ENCODE measurements at regions not wholly inside any gene's neighbourhood (a gene's known extent, or its start where the extent isn't known, plus 50 kb on each side); places are given as distances from the start of the nearest gene placed in this dataset.
A peak's percentile ranks its signal among the peaks of the same experiment; 100 is the strongest.

DNA sequence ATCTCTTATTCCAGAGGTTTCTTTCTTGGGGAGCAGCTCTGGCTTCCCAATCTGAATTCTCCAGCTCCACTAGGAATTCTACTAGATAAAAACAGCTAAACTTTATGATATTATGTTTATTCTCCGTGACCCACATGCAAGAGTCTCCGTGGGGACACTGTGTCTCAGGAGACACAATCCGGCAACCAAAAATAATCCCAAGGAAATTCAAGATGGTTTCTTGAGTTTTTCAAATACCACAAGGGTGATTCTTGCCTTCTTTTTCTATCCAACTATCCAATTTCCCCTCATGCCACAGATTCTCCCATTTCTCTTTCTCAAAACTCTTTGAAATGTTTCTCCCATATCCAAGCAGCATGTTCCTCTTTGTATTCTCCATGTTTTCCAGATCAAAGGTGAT, 103.1 kb downstream of the FAS start:
- DNase-seq = no peak

GRCh38 chr10:89092981-89093380, 102.4 kb downstream of the FAS start:
- no peak for DNase-seq

- no peak for DNase-seq
Observed at GRCh38 chr10:89092439-89092838, 101.8 kb downstream of the FAS start.

DNA sequence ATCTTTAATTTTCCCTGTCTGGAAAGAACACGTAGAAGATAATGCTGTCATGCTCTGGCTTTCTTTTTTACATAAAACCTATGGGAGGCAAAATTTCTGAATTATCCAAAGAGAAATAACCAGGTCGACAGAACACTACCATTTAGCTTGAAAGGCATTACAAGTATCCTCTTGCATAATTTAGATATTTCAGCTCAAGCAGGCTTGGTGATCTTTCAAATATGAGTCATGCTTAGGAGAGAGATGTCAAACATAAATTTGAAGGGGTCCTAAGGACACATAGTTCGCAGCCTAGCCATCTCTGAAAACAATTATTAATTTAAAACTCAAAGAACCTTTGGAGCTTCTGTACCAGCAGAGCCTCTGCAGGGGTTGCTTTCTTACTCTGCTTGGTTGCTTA, 100.9 kb downstream of the FAS start:
- DNase-seq = no peak

- DNase-seq = peak; percentile 60
Observed at GRCh38 chr10:89090756-89091445, 100.3 kb downstream of the FAS start.

- no peak for DNase-seq
Observed at GRCh38 chr10:89086801-89087521, 96.4 kb downstream of the FAS start.

GRCh38 chr10:89085153-89085552, 94.6 kb downstream of the FAS start:
- DNase-seq = no peak

DNA sequence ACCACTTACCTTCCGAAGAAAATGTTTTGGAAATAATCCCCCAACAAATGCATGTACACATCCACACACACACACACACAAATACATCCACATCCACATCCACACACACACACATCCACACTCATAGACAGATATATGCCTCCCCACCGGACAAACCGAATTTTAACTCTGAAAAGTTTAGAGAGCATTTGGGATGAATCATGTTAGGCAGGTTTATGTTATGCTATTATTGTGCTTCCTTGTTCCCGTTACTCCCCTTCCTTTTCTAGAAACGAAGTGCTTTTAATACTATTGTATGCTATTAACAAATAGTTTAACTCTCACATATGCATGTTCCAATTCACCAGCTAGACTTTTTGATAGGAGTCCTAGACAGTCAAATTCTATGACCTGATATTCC, 91.5 kb downstream of the FAS start:
- no peak for DNase-seq

GRCh38 chr10:89080660-89081059, 90.1 kb downstream of the FAS start:
- DNase-seq = no peak

GRCh38 chr10:89079961-89080360, 89.4 kb downstream of the FAS start:
- DNase-seq = no peak

- DNase-seq = peak in 1 of 2 experiments; percentile 5
Observed at GRCh38 chr10:89078724-89079672, 88.4 kb downstream of the FAS start.

- no peak for DNase-seq
Observed at GRCh38 chr10:89076120-89076519, 85.5 kb downstream of the FAS start.

GRCh38 chr10:89075631-89076030, 85.0 kb downstream of the FAS start:
- DNase-seq = no peak

DNA sequence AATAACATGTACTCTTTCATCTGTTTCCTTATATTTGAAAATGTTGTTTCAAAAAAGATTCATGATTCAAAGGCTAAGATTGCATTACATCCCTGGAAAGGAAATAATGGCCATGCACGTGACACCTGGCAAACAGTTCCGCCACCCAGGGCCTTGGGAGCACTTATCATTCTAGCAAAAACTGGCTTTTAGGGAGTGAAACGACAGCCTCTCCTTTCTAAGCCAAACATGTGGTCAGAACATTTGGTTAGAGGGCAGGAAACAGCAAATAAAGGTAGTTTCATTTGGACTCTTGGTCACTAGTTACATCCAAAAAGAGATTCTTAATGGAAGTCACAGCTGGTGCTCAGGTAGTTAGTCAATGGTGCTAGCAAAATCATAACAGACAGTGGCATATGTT, 83.5 kb downstream of the FAS start:
- no peak for DNase-seq

DNA sequence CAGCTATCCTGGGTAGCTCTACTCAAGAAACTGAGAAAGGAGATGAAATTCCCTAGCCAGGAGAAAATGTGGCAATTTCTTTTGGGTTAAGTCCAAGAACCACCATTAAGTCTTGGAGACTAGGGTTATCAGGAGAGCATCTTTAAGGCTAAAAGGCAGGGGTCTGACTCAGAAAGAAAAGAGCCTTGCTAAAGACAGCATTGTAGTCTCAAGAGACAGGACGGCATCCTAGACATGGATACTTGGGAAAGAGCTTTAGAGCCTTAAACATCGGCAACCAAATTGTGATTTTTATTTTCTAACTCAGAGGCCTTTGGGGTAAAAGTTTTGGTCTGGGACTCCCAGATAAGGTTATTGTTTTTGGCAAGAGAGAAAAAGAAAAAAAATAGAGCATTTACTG, 83.1 kb downstream of the FAS start:
- no peak for DNase-seq

GRCh38 chr10:89069589-89069988, 79.0 kb downstream of the FAS start:
- DNase-seq = no peak
